ENCODE measurements at regions not wholly inside any gene's neighbourhood (a gene's known extent, or its start where the extent isn't known, plus 50 kb on each side); places are given as distances from the start of the nearest gene placed in this dataset.

GRCh38 chr10:57465155-57465554 lies 802.5 kb downstream of the IPMK start:
- intact Hi-C loops (cut with micrococcal nuclease; ENCODE audit: unreplicated experiment): no loop called here
- Histone ChIP-seq H3K4me1 (ENCODE audit: insufficient read depth, low read length, poor library complexity, severe bottlenecking) (no peaks in the 10 kb centered on the region), H3K27me3 (replicated peaks; ENCODE audit: insufficient read depth, low read depth, low read length, poor library complexity) (no peaks in the 10 kb centered on the region), H3K36me3 (ENCODE audit: insufficient read depth, low read length, poor library complexity, severe bottlenecking) (no peaks in the 10 kb centered on the region), H3K4me3 (ENCODE audit: low read depth, low read length, poor library complexity, severe bottlenecking) (no peak overlapping the region), H3K27ac (ENCODE audit: low read depth, low read length, poor library complexity, severe bottlenecking) (no peak overlapping the region), H3K9me3 (ENCODE audit: low read depth, low read length, poor library complexity, severe bottlenecking) (no peaks in the 10 kb centered on the region)
- DNase-seq (ENCODE audit: low spot score): no peak
- no peak for TF ChIP-seq CTCF (conservative IDR thresholded peaks at IDR 0.05; ENCODE audit: low read depth, low read length)
- no peak for TF ChIP-seq EZH2 (IDR thresholded peaks at IDR 0.05; ENCODE audit: borderline replicate concordance, low read depth, low read length, poor library complexity, severe bottlenecking)
- POLR2A ChIA-PET (ENCODE audit: low non-redundant PET): no interaction called here
- BruUV-seq (replicated peaks): no TSS peak
- CTCF ChIA-PET: no interaction called here

- Histone ChIP-seq H3K36me3 (ENCODE audit: insufficient read depth, low read length, poor library complexity, severe bottlenecking) (no peaks in the 10 kb centered on the region), H3K4me1 (ENCODE audit: insufficient read depth, low read length, poor library complexity, severe bottlenecking) (no peaks in the 10 kb centered on the region), H3K27ac (ENCODE audit: low read depth, low read length, poor library complexity, severe bottlenecking) (no peak overlapping the region), H3K27me3 (replicated peaks; ENCODE audit: insufficient read depth, low read depth, low read length, poor library complexity) (no peaks in the 10 kb centered on the region), H3K9me3 (ENCODE audit: low read depth, low read length, poor library complexity, severe bottlenecking) (peaks cover 5% of the 10 kb centered on the region), H3K4me3 (ENCODE audit: low read depth, low read length, poor library complexity, severe bottlenecking) (no peak overlapping the region)
- intact Hi-C loops (cut with micrococcal nuclease; ENCODE audit: unreplicated experiment): no loop called here
- POLR2A ChIA-PET (ENCODE audit: low non-redundant PET): no interaction called here
- DNase-seq (ENCODE audit: low spot score): no peak
- no TSS peak for BruUV-seq (replicated peaks)
- CTCF ChIA-PET: no interaction called here
- no peak for TF ChIP-seq EZH2 (IDR thresholded peaks at IDR 0.05; ENCODE audit: borderline replicate concordance, low read depth, low read length, poor library complexity, severe bottlenecking)
- no peak for TF ChIP-seq CTCF (conservative IDR thresholded peaks at IDR 0.05; ENCODE audit: low read depth, low read length)
These were observed 807.2 kb downstream of the IPMK start for GRCh38 chr10:57460540-57460939.

GRCh38 chr10:57457972-57458512 lies 809.7 kb downstream of the IPMK start:
- no peak overlapping the region for H3K27ac ChIP-seq (ENCODE audit: low read depth, low read length, poor library complexity, severe bottlenecking)
- H3K36me3 ChIP-seq (ENCODE audit: insufficient read depth, low read length, poor library complexity, severe bottlenecking): no peaks in the 10 kb centered on the region
- no peaks in the 10 kb centered on the region for H3K27me3 ChIP-seq (replicated peaks; ENCODE audit: insufficient read depth, low read depth, low read length, poor library complexity)
- no TSS peak for BruUV-seq (replicated peaks)
- TF ChIP-seq CTCF (conservative IDR thresholded peaks at IDR 0.05; ENCODE audit: low read depth, low read length) (no peak), EZH2 (IDR thresholded peaks at IDR 0.05; ENCODE audit: borderline replicate concordance, low read depth, low read length, poor library complexity, severe bottlenecking) (no peak)
- H3K9me3 ChIP-seq (ENCODE audit: low read depth, low read length, poor library complexity, severe bottlenecking): peaks cover 5% of the 10 kb centered on the region
- no peak overlapping the region for H3K4me3 ChIP-seq (ENCODE audit: low read depth, low read length, poor library complexity, severe bottlenecking)
- ChIA-PET POLR2A (ENCODE audit: low non-redundant PET) (no interaction called here), CTCF (no interaction called here)
- no peak for DNase-seq (ENCODE audit: low spot score)
- no peaks in the 10 kb centered on the region for H3K4me1 ChIP-seq (ENCODE audit: insufficient read depth, low read length, poor library complexity, severe bottlenecking)
- intact Hi-C loops (cut with micrococcal nuclease; ENCODE audit: unreplicated experiment): no loop called here
